ENCODE measurements at regions not wholly inside any gene's neighbourhood (a gene's known extent, or its start where the extent isn't known, plus 50 kb on each side); places are given as distances from the start of the nearest gene placed in this dataset.

- Histone ChIP-seq H3K4me2 (ENCODE audit: low read length) (no peak overlapping the region), H2AFZ (ENCODE audit: low read depth, low read length) (no peak overlapping the region), H3K9ac (ENCODE audit: low read length) (no peak overlapping the region), H3K9me2 (ENCODE audit: insufficient read depth, low read length) (no peaks in the 10 kb centered on the region), H3K27ac (ENCODE audit: low read length) (no peak overlapping the region), H3K4me3 (ENCODE audit: low read length) (no peak overlapping the region), H3K79me2 (replicated peaks; ENCODE audit: insufficient read depth, low read length) (no peaks in the 10 kb centered on the region), H3F3A (ENCODE audit: insufficient read depth, low read length, poor library complexity, severe bottlenecking) (no peaks in the 10 kb centered on the region), H3K9me3 (ENCODE audit: low read length) (no peaks in the 10 kb centered on the region), H3K36me3 (ENCODE audit: insufficient read depth, low read length) (no peaks in the 10 kb centered on the region), H4K20me1 (ENCODE audit: insufficient read depth) (no peaks in the 10 kb centered on the region), H3K27me3 (ENCODE audit: insufficient read depth, low read depth, low read length) (no peaks in the 10 kb centered on the region)
- TF ChIP-seq POLR2AphosphoS5 (IDR thresholded peaks at IDR 0.05): no peak
- TF ChIP-seq EZH2 (IDR thresholded peaks at IDR 0.05; ENCODE audit: borderline replicate concordance, insufficient read depth, low read length, poor library complexity, severe bottlenecking): no peak
- no peak for TF ChIP-seq RAD21 (conservative IDR thresholded peaks at IDR 0.05)
- TF ChIP-seq REST (IDR thresholded peaks at IDR 0.05; ENCODE audit: borderline replicate concordance): no peak
These were observed 282.7 kb downstream of the GAS1 start for GRCh38 chr9:86664603-86665002.

GRCh38 chr9:86663905-86664304, 283.4 kb downstream of the GAS1 start:
- H3K36me3 ChIP-seq (ENCODE audit: insufficient read depth, low read length): no peaks in the 10 kb centered on the region
- no peaks in the 10 kb centered on the region for H3K9me2 ChIP-seq (ENCODE audit: insufficient read depth, low read length)
- no peak overlapping the region for H3K4me3 ChIP-seq (ENCODE audit: low read length)
- no peak overlapping the region for H3K27ac ChIP-seq (ENCODE audit: low read length)
- H3K79me2 ChIP-seq (replicated peaks; ENCODE audit: insufficient read depth, low read length): no peaks in the 10 kb centered on the region
- no peaks in the 10 kb centered on the region for H4K20me1 ChIP-seq (ENCODE audit: insufficient read depth)
- H3F3A ChIP-seq (ENCODE audit: insufficient read depth, low read length, poor library complexity, severe bottlenecking): no peaks in the 10 kb centered on the region
- no peak overlapping the region for H3K4me2 ChIP-seq (ENCODE audit: low read length)
- no peaks in the 10 kb centered on the region for H3K9me3 ChIP-seq (ENCODE audit: low read length)
- H3K27me3 ChIP-seq (ENCODE audit: insufficient read depth, low read depth, low read length): no peaks in the 10 kb centered on the region
- no peak overlapping the region for H2AFZ ChIP-seq (ENCODE audit: low read depth, low read length)
- H3K9ac ChIP-seq (ENCODE audit: low read length): no peak overlapping the region
- TF ChIP-seq EP300 (conservative IDR thresholded peaks at IDR 0.05; ENCODE audit: poor library complexity, severe bottlenecking) (no peak), RAD21 (conservative IDR thresholded peaks at IDR 0.05) (no peak), SMC3 (conservative IDR thresholded peaks at IDR 0.05; ENCODE audit: poor library complexity) (no peak), REST (IDR thresholded peaks at IDR 0.05; ENCODE audit: borderline replicate concordance) (no peak), POLR2AphosphoS5 (IDR thresholded peaks at IDR 0.05) (no peak), CTCF (IDR thresholded peaks at IDR 0.05; ENCODE audit: poor library complexity, severe bottlenecking) (no peak), EZH2 (IDR thresholded peaks at IDR 0.05; ENCODE audit: borderline replicate concordance, insufficient read depth, low read length, poor library complexity, severe bottlenecking) (no peak), TAF1 (IDR thresholded peaks at IDR 0.05; ENCODE audit: low read depth) (no peak), MXI1 (conservative IDR thresholded peaks at IDR 0.05; ENCODE audit: poor library complexity, severe bottlenecking) (no peak)

Measured in neural cell (in vitro differentiated cells).